Skeletal muscle satellite cell (primary cell): ENCODE measurements at regions not wholly inside any gene's neighbourhood (a gene's known extent, or its start where the extent isn't known, plus 50 kb on each side); places are given as distances from the start of the nearest gene placed in this dataset.
"Not testable (repeated sequence)": the region's sequence is repeated elsewhere in the genome, so short reads cannot be mapped to it uniquely, and the experiment has no call there.

Experiments used
- H3K27me3 ChIP-seq: 2 replicates; pipeline ENCODE4 v1.7.0; 2013; ENCODE audit warnings: low read length; ENCODE audit not compliant: control insufficient read depth, insufficient read depth
- H3K36me3 ChIP-seq: 2 replicates; pipeline ENCODE4 v1.7.0; 2013; ENCODE audit warnings: mild to moderate bottlenecking, control low read depth, low read length; ENCODE audit not compliant: insufficient read depth
- H3K4me1 ChIP-seq: 2 replicates; pipeline ENCODE4 v1.7.0; 2013; ENCODE audit warnings: low read length; ENCODE audit not compliant: control insufficient read depth, insufficient read depth
- H3K4me2 ChIP-seq: 2 replicates; pipeline ENCODE4 v1.7.0; 2013; ENCODE audit warnings: mild to moderate bottlenecking, low read length
- H3K4me3 ChIP-seq: 2 replicates; pipeline ENCODE4 v1.7.0; 2013; ENCODE audit warnings: low read length
- H3K9ac ChIP-seq: 2 replicates; pipeline ENCODE4 v1.7.0; 2013; ENCODE audit warnings: mild to moderate bottlenecking, low read depth, low read length, moderate library complexity
- H3K9me3 ChIP-seq: replicated peaks from 2 replicates; pipeline ENCODE4 v1.7.0; 2013; ENCODE audit warnings: mild to moderate bottlenecking, control low read depth, low read length

DNA sequence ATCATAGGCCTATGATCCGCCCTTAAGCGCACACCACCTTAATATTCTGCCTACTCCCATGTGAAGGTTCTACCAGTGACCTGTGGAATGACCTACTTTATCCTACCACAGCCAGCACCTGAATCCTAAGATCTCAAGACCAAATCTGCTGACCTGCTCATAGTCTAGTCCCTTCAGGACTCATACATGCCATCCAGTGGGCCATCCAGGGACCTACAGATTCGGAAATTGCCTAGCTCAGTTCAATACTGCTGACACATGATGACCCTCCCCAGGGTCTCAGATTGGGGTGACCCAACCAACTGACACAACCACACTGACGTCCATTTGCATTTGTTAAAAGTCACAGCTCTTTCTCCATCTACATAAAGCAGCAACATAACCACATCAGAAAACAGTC is 443.8 kb upstream of the ST8SIA4 start:
- H3K36me3 ChIP-seq = no peaks in the 10 kb centered on the region
- H3K9me3 ChIP-seq = no peaks in the 10 kb centered on the region
- no peak overlapping the region for H3K4me3 ChIP-seq

DNA sequence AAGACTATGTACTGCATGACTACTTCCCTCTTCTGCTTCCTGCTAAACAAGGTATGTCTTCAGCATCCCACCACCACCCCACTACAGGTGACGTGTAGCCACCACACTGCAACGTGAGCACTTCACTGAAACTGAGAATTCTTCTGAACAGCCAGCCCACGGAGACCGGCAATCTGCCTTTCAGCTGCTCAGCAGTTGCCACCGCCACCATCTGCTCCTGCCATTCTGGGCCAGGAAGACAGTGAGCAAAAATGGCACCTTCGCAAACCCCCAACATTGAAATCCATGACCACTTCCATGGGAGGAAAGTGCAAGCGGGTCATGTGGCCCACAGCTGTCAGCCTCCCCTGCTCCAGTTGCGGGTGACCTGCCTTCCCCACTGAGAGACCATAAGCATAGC is 443.4 kb upstream of the ST8SIA4 start:
- Histone ChIP-seq H3K9ac (no peak overlapping the region), H3K36me3 (no peaks in the 10 kb centered on the region), H3K9me3 (no peaks in the 10 kb centered on the region), H3K4me1 (no peaks in the 10 kb centered on the region), H3K4me3 (no peak overlapping the region), H3K27me3 (no peaks in the 10 kb centered on the region), H3K4me2 (no peak overlapping the region)

More for the DNA sequence above, 443.8 kb upstream of the ST8SIA4 start:
- H3K4me2 ChIP-seq = no peak overlapping the region
- no peaks in the 10 kb centered on the region for H3K4me1 ChIP-seq
- no peak overlapping the region for H3K9ac ChIP-seq
- H3K27me3 ChIP-seq = no peaks in the 10 kb centered on the region

DNA sequence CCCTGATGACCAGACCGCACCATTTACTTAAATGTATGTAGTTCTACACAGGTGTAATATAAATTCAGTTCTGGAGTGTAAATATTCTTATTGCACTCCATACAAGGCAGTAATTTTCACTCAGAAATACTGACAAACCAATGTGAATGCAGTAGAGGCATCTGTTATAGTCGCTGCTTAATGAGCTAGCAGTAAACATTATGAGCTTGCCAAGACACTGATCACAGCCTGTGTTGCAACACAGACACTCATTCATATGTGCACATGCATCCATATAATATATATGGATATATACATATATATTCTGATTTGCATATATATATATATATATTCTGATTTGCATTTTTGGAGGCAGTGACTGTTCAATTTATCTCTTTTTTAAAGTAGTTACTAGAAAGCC is 435.1 kb upstream of the ST8SIA4 start:
- no peak overlapping the region for H3K4me3 ChIP-seq
- no peaks in the 10 kb centered on the region for H3K36me3 ChIP-seq
- H3K4me1 ChIP-seq = no peaks in the 10 kb centered on the region
- H3K9ac ChIP-seq = no peak overlapping the region
- H3K9me3 ChIP-seq = no peaks in the 10 kb centered on the region
- H3K4me2 ChIP-seq = no peak overlapping the region
- no peaks in the 10 kb centered on the region for H3K27me3 ChIP-seq

DNA sequence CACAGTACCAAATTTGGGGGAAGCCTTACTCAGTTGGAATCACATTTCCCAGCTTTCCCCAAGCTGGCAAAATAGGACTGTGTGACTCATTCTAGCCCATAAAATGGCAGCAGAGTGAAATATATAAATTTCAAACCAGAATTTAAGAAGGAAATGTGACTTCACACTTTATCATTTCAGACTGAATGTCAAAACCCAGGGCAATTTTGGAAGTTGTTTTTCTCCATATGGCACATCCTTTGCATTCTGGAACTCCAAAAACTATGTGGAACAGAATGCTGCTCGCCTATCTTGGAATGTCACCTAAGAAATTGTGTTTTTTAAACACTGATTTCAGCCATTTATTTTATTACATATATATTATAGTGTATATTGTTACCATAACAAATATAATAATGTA is 424.7 kb upstream of the ST8SIA4 start:
- Histone ChIP-seq H3K4me1 (no peaks in the 10 kb centered on the region), H3K4me3 (no peak overlapping the region), H3K27me3 (no peaks in the 10 kb centered on the region), H3K9ac (no peak overlapping the region), H3K36me3 (no peaks in the 10 kb centered on the region), H3K4me2 (no peak overlapping the region), H3K9me3 (no peaks in the 10 kb centered on the region)

DNA sequence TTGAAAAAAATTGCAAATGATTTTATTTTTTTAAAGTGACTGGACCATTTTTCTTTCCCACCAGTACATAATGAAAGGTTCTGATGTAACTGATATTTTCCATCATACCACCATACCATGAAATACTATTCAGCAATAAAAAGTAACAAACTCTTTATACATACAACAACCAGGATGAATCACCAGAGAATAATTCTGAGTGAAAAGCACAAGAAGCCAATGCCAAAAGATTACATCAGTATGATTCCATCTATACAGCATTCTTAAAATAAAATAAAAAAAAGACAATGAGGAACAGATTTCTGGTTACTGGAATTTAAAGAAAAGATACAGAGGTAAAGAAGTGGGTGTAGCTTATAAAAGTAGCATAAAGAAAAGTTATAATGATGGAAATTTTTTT is 423.7 kb upstream of the ST8SIA4 start:
- H3K9me3 ChIP-seq = no peaks in the 10 kb centered on the region
- no peak overlapping the region for H3K9ac ChIP-seq
- H3K4me2 ChIP-seq = no peak overlapping the region

DNA sequence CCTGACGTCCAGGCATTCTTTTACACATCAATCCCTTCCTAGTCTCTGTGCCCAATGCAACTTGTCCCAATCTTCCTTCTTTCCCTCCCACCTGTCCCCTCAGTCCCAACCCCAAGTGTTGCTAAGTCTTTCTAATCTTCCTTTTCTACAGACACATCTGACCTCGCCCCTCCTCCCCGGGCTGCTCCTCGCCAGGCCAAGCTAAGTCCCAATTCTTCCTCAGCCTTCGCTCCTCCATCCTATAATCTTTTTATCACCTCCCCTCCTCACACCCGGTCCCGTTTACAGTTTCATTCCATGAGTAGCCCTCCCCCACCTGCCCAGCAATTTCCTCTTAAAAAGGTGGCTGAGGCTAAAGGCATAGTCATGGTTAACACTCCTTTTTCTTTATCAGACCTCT is 413.3 kb upstream of the ST8SIA4 start:
- H3K9me3 ChIP-seq, H3K4me2 ChIP-seq, H3K9ac ChIP-seq, H3K36me3 ChIP-seq, H3K27me3 ChIP-seq, H3K4me3 ChIP-seq, H3K4me1 ChIP-seq: not testable (repeated sequence)

More for the DNA sequence above, 423.7 kb upstream of the ST8SIA4 start:
- no peaks in the 10 kb centered on the region for H3K36me3 ChIP-seq
- H3K4me1 ChIP-seq = no peaks in the 10 kb centered on the region
- no peak overlapping the region for H3K4me3 ChIP-seq
- H3K27me3 ChIP-seq = no peaks in the 10 kb centered on the region

DNA sequence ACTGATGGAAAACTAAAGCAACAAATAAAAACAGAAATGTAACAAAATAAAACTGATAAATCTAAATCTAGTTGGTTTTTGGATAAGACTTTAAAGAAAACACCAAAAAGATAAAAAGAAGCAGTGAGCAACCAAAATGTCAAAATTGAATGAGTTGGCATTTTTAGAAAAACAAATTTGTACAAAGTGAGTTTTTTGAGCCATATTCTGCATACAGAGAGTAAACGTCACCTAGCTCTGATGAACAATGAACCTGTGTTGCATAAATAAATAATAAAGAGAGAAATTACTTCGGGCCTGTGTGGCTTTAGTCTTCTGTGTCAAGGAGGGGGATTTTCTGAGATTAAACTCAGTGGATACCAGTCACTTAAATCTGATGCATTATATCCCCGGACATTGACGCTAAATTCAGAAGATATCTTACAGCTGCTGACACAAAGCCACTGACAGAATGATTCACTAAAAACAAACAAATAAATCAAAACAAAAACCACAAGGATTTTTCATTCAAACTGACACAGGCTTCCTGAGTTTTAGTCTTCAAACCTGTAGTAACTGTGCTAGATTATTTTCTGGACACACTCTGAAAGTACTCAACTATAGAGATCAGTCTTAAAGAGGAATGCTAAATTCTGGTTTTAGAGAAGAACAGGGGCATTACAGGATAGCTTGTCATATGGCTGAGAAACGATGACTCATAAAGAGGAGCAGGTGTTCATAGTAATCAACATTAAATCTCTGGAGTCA is 403.5 kb upstream of the ST8SIA4 start:
- Histone ChIP-seq H3K4me3 (no peak overlapping the region), H3K9ac (no peak overlapping the region), H3K4me2 (no peak overlapping the region), H3K4me1 (no peaks in the 10 kb centered on the region), H3K9me3 (no peaks in the 10 kb centered on the region), H3K27me3 (no peaks in the 10 kb centered on the region), H3K36me3 (no peaks in the 10 kb centered on the region)

DNA sequence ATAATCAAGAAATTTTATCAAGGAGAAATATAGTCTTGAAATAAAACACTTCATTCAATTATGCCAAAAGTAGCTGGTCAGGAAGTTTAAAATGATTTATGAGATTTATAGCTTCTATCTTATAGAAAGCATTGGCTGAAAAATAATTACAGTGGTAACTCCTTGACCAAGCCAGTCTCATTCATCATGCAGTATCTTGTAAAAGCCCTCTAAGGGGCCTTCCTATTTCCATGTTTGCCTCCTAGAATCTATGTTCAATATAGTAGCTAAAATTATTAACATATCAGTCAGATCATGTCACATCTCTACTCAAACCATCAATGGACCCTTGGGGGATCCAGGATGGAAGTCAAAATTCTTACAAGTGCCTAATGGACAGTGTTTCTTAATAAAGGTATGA is 393.4 kb upstream of the ST8SIA4 start:
- Histone ChIP-seq H3K36me3 (no peaks in the 10 kb centered on the region), H3K9me3 (no peaks in the 10 kb centered on the region), H3K4me2 (no peak overlapping the region), H3K4me3 (no peak overlapping the region), H3K9ac (no peak overlapping the region), H3K27me3 (no peaks in the 10 kb centered on the region), H3K4me1 (no peaks in the 10 kb centered on the region)

DNA sequence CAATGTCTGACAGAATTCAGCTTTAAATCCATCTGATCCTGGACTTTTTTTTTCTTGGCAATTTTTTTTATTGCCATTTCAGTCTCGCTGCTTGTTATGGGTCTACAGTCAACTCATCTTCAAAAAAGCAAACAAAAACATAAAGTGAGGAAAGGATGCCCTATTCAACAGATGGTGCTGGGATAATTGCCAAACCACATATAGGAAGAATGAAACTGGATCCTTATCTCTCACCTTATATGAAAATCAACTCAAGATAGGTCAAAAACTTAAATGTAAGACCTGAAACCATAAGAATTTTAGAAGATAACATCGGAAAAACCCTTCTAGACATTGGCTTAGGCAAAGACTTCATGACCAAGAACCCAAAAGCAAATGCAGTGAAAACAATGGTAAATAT is 389.1 kb upstream of the ST8SIA4 start:
- Histone ChIP-seq H3K4me3 (no peak overlapping the region), H3K27me3 (no peaks in the 10 kb centered on the region), H3K36me3 (no peaks in the 10 kb centered on the region), H3K4me2 (no peak overlapping the region), H3K4me1 (no peaks in the 10 kb centered on the region), H3K9ac (no peak overlapping the region), H3K9me3 (no peaks in the 10 kb centered on the region)

DNA sequence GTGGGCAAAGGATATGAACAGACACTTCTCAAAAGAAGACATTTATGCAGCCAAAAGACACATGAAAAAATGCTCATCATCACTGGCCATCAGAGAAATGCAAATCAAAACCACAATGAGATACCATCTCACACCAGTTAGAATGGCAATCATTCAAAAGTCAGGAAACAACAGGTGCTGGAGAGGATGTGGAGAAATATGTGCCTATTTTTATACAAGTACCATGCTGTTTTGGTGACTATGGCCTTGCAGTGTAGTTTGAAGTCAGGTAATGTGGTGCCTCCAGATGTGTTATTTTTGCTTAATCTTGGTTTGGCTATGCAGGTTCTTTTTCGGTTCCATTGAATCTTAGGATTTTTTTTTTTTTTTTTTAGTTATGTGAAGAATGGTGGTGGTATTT is 387.7 kb upstream of the ST8SIA4 start:
- not testable (repeated sequence) for H3K9ac ChIP-seq, H3K9me3 ChIP-seq, H3K27me3 ChIP-seq, H3K4me1 ChIP-seq, H3K4me3 ChIP-seq, H3K4me2 ChIP-seq, H3K36me3 ChIP-seq

DNA sequence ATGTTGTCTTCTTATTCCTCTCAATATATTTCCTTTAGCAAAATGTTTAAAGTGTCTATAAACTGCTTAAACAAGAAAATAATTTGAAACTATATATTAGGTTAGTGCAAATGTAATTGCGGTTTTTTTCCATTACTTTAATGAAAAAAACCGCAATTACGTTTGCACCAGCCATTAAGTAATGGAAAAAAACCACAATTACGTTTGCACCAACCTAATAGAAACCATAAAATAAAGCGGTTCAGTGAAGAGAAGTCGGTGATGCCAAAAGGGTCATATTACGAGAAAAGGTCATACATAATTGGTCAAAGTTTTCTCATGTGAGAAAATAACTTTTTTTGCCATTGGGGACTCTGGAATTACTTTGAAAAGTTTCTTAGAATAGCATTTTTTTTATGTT is 385.6 kb upstream of the ST8SIA4 start:
- no peaks in the 10 kb centered on the region for H3K36me3 ChIP-seq
- no peak overlapping the region for H3K4me3 ChIP-seq
- H3K27me3 ChIP-seq = no peaks in the 10 kb centered on the region
- no peaks in the 10 kb centered on the region for H3K4me1 ChIP-seq
- H3K4me2 ChIP-seq = no peak overlapping the region
- no peaks in the 10 kb centered on the region for H3K9me3 ChIP-seq
- no peak overlapping the region for H3K9ac ChIP-seq

DNA sequence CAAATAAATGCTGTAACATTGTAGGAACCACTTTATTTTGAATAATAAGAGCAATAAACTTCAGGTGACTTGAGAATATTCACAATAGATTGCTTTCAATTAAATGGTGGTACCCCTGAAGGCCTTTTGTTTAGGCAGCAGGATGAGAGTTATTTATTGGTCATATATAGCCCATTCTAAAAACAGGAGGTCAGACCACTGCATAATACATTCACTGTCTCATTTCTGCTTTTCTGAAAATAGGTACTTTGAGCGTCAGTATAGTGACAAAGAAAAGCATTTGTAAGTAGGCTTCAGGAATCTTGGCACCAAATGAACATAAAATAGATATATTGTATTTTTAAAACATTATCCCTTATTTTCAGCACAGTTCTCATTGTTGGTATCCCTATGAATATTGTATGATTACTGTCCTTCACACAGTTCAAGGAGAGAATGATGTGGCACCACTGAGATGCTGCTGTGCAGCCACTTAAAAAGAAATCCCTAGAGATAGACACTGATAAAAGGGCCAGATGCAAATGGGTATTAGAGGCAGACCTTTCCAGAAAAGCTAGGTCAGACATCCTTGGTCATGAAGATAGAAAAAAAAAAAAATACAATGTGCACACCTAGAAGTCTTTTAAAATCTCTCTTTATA is 381.8 kb upstream of the ST8SIA4 start:
- H3K36me3 ChIP-seq = no peaks in the 10 kb centered on the region
- H3K9ac ChIP-seq = no peak overlapping the region
- no peaks in the 10 kb centered on the region for H3K9me3 ChIP-seq
- H3K27me3 ChIP-seq = no peaks in the 10 kb centered on the region
- no peak overlapping the region for H3K4me3 ChIP-seq
- no peaks in the 10 kb centered on the region for H3K4me1 ChIP-seq
- H3K4me2 ChIP-seq = no peak overlapping the region
